ENCODE measurements at regions not wholly inside any gene's neighbourhood (a gene's known extent, or its start where the extent isn't known, plus 50 kb on each side); places are given as distances from the start of the nearest gene placed in this dataset.

DNA sequence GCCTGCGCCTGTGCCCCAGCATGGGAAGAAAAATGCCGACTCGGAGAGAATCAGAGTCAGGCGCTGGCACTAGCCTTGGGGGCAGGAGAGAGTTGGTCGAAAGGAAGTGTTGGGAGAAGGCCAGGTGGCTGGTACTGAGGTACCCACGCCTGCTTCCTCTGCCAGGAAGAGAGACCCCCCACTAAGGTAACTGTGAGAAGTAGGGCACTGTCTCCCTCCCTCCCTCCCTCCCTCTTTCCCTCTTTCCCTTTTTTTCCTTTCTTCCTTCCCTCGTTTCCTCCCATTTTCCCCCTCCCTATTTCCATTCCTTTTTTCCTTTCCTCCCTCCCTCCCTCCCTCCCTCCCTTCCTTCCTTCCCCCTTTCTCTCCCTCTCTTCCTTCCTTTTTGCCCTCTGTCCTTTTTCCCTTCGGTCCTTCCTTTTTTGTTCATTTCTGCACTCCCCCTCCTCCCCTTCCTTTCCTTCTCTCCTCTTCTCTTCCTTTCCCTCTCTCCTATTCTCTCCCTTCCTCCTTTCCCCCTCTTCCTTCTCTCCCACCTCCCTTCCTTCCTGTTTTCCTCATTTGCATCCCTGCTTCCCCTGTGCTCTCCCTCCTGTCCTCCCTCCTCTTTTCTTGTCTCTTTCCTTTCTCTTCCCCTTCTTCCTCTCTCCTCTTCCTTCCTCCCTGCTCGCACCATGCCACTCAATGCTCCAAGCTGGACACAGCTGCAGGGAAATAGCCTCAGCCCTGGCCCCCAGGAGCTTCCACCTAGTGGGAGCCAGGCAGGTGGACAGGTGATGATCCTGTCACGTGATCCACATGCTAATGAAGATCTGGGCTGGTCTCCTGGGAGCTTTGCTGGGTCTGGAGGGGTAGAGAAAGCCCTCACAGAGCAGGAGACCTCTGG lies 148.0 kb downstream of the DHX35 start:
- DNase-seq: no peak

DNA sequence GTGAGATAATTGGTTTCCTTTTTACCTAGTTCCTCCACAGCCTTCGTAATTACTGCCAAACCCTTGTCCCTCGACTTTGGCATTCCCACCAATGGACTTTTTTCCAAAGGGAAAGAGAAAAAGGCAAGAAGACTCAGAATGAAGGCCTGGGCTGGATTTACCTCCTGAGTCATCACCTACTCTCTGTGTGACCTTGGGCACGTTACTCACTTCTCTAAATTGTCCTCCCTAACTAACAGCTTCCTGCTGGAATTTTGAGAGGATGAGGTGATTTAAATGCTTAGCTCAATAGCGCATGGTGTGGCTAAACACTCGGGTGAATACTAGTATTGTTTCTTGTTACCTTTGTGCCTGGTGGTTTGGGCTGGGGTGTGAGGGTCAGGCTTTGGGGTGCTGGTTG lies 146.6 kb downstream of the DHX35 start:
- no peak for DNase-seq

DNA sequence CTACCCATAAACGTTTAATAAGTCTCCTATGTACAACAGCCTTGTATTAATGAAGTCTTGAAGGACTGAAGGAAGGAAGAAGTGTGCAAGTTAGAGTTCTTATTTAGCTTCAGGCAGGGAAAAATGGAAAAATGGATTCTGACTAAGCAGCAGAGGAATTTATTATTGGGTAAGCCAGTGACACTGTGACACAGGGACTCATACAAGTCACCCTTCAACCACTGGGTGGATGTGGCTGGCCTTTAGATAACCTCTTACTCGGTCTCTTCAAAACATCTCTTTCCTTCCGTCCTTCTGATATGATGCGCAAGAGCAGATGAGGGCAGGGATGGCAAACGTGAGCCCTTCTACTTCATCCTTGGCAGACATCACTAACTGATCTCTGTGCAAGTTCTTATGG lies 145.6 kb downstream of the DHX35 start:
- no peak for DNase-seq

DNA sequence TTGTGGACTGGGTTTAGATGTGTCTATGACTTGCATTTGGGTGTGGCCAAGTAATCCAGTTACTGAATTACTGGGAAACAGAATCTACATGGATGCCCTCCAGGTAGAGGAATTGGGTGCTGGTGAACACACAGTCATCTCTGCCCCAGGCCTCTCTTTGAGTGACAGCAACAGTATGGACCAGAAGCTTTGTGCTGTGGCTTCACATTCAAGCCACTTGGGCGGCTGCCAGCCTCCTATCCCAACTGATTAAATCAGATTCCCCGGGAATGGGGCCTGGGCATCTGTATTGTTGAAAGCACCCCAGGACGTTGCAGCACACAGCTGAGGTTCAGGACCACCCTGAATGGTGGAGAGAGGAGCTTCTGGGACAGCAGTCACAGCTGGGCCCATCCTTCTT lies 144.6 kb downstream of the DHX35 start:
- DNase-seq: no peak

DNA sequence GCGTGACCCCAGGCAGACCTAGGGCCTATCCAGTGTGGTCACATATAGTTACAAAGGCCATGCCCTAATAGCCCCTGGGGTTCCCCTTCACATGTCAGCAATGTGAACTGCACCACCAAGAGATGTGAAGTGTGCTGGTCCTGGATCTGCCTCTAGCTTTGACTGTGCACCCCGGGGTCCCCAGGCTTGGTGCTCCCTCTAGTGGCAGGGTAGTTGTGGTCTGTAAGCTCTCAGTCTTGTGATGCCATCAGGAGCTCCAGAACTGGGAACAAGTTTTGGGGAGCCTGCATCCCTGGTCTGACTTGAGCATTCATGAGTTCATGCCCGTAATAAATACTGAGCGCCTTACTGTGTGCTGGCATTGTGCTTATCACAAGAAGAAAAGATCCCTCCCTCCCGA lies 143.4 kb downstream of the DHX35 start:
- DNase-seq: no peak

DNA sequence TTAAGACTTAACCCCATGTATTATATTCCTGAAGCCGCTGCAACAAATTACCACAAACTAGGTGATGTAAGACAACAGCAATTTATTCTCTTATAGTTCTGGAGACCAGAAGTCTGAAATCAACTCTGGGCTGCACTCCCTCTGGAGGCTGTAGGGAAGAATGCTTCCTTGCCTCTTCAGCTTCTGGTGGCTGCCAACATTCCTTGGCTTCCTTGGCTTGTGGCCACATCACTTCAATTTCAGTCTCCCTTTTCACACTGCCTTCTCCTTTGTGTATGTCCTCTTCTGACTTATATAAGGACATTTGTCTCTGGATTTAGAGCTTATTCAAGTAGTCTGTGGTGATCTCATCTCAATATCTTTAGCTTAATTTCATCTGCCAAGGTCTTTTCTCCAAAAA lies 141.6 kb downstream of the DHX35 start:
- DNase-seq: no peak

DNA sequence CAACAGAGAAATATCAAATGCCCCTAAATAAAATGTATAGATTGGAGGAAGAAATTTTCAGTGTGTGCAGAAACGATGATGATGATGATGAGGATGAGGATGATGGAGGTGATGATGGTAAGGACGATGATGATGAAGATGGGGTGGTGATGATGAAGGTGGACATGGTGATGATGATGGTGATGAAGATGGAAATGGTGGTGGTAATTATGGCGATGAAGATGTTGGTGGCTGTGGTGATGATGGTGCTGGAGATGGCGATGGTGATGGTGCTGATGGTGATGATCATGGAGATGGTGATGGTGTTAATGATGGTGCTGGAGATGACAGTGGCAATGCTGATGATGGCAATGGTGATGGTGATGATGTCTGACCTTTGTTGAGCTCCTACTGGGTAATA lies 141.2 kb downstream of the DHX35 start:
- DNase-seq: no peak

DNA sequence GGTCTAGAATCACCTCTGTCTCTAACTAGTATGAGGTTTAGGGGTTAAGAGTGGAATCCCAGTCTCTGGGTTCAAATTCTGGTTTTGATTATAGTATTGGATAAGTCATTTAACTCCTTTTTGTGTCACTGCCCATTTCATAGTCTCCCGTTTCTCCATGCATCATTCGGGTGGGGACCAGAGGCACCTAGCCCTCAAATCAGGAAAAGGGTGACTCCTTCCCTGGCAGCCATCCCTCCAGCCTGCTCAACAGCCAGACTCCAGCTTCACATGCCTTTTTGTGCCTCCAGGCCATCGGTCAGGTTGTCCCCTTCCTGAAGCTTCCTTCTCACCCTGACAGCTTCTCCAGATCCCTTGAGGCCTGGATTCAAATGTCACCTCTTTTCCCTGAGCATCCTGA lies 139.8 kb downstream of the DHX35 start:
- DNase-seq: no peak

DNA sequence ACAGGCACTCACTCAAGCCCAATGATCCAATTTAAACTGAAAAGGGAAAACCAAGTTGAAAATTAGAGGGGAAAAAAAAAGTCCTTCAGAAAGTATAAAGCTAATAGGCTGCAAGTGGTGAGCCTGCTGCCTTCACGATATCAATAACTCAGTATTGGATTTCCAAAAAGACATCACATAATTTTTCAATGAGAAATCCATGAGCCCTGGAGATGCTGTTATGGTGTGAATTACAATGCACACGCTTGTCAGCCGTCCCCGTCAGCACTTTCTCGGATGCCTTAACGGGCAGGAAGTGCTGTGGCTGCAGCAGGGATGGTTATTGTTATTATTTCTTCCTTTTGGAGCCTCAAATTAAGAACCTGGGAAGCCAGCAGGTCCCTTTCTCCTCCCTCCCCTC lies 138.5 kb downstream of the DHX35 start:
- no peak for DNase-seq

DNA sequence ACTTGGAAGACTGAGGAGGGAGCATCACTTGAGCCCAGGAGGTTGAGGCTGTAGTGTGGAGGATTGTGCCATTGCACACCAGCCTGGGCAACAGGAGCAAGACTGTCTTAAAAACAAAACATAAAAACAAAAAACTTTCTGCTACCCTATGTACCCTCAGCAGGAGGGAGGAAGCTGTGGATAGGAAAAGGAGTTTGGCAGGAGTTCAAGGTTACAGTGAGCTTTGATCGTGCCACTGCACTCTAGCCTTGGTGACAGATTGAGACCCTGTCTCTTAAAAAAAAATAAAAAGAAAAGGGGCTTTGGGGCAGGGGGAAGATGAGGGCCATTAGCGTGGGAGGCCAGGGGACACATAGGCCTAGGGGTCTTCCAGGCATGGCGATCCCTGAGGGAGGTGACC lies 135.7 kb downstream of the DHX35 start:
- DNase-seq: no peak

DNA sequence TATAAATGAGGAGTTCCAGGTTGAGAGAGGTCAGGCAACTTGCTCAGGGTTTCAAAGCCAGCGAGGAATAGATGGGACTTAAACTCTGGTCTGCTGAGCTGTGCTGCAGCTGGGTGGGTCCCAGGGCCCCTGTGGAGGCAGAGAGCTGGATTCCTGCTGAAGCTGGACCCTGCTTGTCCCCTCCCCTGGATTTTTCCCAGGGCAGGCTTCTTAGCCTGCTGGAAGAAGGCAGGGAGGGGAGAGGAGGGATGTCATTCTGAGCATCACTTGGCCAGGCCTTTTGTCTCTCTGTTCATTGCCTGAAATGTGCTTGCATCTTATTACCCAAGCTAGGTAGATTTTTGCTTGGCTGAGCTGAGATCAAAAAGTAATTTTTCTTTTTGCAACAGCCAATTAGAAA lies 133.7 kb downstream of the DHX35 start:
- no peak for DNase-seq

DNA sequence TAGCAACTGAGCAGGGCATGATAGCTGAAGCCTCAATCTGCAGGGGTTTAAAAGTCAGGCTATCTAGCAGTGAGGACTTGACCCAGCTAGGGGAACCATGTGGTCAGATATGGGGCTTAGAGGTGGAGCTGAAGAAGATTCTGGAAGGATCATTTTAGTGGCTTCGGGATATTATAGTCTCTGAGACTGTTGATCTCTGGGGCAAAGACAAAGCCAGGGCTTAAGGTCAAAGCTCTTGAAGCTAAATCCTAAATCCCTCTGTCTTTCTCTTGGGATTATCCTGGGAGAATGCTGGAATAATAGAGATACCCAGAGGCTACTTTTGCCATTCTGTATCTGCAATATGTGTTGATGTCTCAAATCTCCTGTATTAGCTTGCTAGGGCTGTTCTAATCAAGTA lies 132.2 kb downstream of the DHX35 start:
- no peak for DNase-seq

DNA sequence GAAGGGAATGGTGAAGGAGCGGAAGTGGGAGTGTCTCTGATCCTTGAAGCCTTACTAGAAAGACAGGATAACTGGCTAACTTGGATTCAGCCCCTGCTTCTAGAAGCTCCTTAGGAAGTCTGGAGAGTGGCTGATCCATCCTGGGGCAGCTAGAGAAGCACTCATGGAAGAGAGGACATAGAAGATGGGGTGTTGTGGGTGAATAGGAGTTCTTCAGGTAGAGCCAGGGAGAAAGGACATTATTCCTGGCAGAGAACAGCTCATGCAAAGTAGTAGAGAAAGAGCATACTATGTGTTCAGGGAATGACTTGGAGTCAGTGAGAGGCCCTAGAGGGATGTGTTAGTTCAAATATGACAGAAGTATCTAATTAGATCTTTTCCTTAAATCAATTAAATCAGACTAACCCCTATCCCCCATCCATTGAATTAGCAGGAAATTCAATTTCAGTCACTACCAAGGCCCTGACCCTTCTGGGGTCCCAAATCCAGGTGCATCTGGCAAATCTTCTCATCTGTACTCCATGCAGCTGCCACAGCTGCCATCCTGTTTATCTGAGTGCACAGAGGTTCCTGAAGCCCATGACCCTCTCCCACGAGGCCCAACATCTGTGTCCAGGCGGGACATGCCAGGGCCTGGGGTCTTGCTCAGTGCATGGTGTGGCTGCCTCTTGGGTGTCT lies 130.7 kb downstream of the DHX35 start:
- no peak for DNase-seq

DNA sequence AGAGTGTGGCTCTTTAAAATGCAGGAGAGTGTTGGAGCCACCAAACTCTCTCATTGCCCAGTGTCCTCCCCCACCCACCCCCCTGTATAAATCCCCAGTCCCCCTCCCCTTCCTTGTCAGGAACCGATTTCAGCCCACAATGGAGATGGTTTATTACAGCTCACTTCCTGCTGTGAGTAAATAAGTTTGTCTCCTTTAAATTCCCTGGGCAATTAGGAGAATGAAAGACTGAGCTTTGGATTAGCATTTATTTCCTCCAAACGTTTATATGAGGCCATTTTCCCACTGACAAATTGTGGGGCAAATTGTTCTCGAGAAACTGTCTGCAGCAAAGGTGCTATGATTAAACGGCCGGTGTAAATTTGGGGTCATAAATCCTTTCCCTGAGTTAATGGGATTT lies 128.8 kb downstream of the DHX35 start:
- no peak for DNase-seq

DNA sequence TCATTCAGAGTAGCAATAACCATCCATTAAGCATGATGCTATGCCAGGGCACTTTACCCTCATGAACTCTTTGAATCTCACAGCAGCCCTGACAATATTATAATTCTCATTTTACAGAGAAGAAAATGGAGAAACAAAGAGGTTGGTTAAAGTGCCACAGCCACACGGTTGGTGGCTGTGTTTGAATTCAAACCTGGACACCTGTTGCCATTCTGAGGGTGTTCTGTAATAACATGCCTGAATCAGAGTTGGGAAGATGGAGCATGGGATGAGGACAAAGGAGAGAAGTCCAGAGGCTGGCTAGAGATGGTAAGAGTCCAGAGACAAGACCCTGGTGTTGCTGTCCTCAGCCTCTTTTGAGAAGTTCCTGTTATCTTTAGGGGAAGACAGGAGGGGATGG lies 127.7 kb downstream of the DHX35 start:
- DNase-seq: no peak

Measured in bone marrow (tissue), 2 donors.